ENCODE measurements at regions not wholly inside any gene's neighbourhood (a gene's known extent, or its start where the extent isn't known, plus 50 kb on each side); places are given as distances from the start of the nearest gene placed in this dataset.

DNA sequence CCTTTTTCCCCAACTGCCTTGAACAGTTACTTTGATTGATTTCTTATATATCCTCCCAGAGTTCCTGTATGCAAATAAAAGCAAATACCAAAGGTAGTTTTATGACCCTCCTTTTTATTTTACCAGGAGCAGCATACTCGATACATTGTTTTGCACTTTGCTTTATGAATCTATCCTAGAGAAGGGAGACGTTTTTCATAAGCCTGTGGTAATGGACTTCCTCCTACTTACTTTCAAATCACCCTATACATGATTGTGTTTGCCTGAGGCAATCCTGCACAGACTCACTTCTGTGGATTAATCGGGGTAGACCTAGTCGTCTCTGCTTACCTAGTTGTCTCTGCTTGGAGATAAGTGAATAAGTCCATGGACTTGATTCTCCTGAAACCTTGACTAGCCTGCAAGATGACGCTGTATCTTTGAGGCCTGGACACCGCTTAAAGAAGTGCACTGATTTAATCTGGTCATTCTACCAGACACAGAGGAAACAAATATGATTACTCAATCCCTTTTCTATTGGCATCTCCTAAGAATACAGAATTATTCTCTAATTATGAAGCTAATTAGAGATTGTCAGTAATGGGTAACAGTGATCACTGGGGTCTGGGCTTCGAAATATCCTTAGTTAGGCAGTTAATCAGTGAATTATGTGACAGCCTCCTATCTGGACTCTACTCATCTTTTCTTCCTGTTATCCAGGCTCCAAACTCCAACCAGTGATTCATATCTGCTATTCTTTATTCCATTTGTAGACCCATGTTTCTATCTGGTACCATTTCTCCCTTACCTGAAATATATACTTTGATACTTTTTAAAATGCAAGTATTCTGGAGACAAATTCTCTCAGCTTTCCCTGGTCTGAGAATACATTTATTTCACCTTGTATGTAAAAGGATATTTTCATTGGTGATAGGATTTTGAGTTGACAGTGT is 447.4 kb upstream of the TRIB2 start:
- DNase-seq, result no peak

DNA sequence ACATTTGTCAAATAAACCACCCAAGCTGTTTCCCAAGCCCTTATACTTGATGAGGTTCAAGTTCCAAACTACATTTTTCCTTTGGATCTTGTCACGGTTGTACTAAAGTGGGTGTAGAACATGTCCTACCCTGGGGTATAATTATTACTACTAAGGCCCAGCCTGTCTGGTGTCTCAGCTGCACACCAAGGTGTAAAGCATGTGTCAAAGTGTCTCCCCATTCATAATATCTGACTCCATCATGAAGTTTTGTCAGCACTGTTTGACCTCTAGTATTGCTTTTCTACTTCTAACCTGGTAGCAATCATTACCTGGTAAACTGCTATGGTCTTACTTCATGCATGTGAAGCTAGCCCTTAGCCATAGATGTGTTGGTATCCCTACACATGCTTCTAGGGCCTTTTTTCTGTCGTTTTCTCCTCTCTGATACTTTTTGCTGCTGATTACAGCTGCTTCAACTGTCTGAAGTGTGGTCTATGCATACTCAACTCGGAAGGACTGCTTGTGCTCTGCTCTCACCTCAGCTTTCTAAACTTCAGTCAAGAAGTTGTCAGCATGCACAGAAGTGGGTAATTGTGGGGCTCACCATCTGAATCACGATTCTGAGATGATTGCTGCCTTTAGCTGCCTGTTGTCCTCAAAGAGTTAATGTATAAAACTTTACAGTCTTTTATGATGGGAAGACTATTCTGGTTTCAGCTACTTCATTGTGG is 445.7 kb upstream of the TRIB2 start:
- no peak for DNase-seq

DNA sequence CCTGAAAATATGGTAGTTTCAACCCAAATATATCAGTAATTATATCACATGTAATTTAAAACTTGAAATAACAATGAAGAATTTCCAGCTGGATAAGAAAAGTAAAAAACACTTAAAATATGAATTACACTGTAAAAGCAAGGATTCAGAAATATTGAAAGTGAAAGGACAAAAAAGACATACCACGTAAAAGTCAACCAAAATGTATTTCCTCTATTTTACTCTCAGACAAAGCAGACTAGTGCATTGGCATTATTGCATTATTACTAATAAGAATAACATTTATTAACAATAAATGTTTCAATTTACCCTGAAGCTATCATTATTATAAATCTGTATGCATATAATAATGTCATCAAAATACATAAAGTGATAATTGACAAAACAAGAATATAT is 445.1 kb upstream of the TRIB2 start:
- DNase-seq, result no peak

DNA sequence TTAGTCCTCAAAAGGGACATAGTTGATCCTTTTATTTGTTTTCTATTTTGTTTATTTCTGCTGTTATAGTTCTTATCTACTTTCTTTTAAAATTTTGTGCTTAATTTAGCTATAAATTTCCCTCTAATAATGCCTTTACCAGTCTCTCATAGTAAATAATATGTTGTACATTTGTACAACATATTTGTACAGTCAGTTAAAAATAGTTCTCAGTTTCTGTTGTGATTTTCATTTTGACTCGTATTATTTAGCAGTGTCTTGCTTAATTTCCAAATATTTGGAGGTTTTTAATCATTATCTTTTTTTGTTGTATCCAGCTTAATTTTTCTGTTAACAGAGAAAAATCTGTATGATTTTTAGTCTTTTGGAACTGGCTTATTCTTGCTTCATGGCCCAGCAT is 443.6 kb upstream of the TRIB2 start:
- DNase-seq, result no peak

DNA sequence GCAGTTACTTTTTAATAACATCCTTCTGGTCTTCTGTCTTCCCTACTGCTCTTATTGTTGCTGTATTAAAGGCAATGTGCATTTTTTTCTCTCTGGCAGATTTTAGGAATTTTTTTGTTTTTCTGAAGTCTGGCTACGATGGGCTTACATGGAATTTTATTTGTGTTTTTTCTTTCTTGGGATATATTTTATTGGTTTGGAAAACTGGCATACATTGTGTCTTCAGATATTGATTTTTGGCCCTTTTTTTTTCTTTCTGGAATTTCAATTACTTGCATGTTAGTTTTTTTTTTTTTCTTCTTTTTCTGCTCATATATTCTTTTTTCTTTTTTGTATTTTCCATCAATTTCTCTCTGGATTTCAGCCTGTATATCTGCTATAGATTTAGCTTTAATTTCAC is 442.1 kb upstream of the TRIB2 start:
- no peak for DNase-seq

DNA sequence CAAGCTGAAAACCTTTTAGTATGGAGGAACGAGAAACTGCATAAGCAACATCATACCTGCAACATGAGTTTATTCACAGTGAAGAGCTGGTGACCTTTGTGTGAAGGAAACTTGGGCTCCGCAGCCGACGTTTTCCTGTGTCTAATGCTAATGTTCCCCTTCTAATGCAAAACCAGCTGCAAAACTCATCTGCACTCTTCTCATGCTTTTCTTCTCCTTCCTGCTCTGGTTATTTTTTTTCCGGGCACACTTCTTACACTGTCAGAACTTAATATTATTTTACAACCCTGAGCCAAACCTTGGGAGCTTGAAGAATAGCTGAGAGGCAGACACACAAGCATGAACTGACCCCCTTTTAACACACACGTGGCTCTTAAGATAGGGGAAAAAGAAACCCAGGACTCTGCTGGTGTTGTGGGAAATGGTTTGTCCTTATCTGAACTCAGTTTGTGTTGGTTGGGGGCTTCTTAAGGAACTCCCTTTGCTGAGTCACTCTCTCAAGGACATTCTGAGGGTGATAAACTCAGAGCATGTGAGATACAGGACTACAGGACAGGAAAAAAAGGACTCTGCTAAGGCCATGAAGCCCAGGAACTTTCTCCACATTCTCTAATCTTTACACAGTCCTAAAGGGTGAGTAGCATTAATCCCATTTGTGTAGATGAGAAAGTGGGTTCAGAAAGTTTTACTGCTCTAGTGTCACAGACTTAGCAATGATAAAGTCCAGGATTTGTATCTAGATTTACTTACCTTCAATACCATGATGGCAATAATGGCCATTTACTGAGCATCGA is 439.3 kb upstream of the TRIB2 start:
- DNase-seq, result no peak

DNA sequence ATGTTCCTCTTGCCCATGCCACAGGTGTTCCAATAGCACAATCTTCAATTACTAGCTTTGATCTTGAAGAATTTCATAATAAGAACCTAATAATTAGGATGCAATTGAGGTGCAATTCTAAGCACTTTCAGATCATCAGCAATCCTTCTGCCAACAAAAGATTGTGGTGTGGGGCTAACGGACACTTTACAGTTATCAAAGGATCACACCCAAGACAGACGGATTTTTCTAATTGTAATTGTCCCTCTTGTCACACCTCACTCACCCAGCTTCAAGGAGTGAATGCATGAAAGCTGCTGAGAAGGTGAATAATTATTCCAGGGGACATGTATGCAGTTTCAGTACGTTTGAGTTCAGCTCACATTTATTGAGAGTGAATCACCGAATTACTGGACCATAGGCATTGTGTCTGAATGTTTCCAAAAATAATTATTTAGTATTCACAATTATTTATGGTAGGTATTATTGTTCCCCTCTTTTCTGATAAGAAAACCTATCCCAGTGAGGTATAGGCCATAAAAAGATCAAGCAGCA is 438.5 kb upstream of the TRIB2 start:
- DNase-seq, result no peak

DNA sequence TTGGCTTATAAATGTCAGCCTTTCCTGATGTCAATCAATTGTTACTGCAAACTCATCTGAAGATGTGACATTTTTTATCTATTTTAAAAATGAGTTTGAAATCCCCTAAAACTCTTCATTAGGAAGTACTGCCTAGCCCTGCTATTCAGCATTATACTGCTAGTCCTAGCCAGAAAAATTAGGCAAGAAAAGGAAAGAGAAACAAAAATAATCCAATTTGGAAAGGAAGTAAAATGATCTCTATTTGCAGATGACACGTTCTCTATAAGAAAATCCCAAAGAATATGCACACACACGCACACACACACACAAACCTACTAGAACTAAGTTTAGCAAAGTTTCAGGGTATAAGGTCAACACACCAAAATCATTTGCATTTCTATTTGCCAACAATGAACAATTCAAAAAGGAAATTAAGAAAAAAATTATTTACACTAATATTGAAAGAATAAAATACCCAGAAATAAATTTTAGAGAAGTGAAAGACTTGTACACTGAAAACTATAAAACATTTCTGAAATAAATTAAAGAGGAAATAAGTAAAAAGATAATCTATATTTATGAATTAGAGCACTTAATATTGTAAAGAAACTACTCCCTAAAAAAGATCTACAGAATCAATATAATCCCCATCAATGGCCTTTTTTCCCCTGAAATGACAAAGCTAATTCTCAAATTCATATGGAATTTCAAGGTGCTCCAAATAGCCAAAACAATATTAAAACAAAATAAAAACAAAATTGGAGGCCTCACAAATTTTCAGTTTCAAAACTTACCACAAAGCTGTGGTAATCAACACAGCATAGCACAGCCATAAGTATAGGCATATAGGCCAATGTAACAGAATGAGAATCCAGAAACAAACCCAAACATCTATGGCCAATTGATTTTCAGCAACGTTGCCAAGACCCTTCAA is 433.7 kb upstream of the TRIB2 start:
- DNase-seq, result no peak

DNA sequence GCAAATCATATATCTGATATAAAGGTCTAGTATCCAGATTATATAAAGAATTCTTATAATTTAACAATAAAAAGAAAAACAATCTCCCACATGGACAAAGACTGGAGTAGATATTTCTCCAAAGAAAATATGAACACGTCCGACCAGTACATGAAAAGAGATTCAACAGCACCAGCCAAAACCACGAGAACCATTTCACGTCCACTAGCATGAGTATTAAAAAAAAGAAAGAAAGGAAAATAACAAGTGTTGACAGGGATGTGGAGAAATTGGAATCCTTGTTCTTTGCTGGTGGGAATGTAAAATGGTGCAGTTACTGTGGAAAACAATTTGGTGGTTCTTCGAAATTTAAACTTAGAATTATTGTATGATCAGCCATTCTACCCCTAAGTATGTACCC is 432.7 kb upstream of the TRIB2 start:
- no peak for DNase-seq

DNA sequence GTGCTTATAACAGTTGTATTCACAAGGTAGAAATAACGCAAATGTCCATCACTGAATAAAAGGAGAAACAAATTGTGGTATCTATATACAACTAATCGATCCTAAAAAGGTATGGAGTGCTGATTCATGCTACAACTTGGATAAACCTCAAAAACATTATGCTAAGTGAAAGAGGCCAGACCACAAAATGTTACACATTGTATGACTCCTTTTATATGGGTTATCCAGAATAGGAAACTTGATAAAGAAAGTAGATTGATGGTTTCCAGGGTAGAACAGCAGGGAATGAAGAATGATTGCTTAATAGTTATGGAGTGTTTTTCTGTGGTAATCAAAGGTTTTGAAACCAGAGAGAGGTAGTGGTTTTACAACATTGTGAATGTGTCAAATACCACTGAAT is 432.2 kb upstream of the TRIB2 start:
- no peak for DNase-seq

DNA sequence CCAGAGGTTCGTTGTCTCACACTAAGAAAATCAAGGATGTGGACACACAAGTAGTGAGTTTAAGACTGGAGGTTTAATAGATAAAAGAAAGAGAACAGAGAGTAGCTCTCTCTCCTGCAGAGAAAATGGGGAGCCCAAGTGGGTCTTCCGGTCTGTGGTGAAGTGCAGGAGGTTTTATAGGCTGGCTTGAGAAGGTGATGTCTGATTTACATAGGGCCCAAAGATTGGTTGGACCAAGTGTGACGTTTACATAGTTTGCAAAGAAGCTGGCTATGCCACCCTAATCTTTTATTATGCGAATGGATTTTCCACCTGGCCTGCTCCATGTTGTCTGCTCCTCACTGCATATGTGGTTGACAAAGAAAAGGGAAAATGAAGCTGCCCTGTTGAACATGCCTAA is 430.4 kb upstream of the TRIB2 start:
- DNase-seq, result no peak

DNA sequence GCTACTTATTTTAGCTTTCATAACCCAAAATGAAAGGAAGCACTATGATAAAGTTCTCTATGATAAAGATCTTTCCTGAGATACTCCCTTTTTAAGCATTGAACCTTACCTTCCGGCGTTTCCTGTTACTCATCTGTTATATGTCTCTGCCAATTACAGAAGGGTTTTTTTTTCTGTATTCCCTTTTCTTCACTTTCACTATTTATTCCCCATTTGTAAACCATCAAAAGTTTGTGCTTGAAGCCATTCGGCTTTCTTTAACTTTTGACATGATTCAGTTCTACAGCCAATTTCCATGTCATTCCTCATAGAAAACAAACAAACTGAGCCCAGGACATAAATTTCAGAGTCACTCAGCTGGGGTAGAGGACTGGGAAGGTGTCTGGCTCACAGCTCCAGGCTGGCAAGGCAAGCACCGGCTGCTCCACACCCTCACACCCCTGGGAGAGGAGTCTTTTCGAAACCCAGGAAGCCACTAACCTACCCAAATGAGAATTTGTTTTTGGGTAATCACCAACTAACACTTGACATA is 429.4 kb upstream of the TRIB2 start:
- no peak for DNase-seq

DNA sequence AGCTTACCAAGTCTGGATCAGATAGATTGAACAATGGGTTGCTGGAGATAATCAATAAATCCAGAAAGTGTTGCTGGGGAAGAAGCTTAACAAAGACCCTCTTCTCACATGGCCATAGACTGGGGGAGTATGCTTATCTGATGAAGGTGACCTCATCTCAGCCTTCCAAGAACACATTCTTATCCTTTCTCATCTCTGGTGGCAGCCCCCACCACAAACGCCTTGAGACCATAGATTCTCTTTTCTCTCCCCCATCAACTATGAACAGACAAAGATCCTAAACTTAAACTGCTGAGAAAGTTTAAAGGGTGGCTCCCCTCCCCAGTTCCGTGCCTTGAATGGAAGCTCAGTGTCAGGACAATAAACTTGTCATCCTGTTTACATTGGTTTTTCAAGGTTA is 428.7 kb upstream of the TRIB2 start:
- DNase-seq, result no peak

DNA sequence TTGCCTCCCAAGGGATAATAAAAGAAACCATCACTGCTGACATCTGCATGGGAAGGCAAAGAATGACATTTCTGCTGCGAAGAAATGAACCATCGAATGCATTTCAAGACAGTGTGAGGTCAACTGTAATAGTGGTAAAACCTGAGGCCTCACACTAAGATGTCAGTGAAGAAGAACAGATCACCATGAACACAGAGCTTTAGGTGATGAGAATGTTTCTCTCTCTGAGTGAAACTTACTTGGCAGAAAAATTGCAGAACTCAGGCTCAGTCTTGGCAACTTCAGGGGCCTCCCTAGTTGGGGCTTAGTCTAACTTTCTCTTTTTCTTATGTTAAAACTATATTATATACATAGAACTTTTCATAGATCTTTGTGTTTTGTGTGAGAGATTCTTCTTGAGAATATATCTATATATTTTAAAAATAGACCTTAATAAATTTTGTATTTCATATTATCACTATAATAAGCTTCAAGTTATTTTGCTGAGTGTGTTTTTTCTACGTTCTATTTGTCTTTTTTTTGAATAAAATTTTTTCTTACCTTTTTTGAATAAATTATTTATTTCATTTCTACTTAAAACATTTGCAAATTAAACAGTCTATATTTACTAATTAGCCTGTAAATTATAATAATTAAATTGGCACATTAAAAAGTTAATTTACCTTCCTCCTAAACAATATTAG is 427.5 kb upstream of the TRIB2 start:
- no peak for DNase-seq

DNA sequence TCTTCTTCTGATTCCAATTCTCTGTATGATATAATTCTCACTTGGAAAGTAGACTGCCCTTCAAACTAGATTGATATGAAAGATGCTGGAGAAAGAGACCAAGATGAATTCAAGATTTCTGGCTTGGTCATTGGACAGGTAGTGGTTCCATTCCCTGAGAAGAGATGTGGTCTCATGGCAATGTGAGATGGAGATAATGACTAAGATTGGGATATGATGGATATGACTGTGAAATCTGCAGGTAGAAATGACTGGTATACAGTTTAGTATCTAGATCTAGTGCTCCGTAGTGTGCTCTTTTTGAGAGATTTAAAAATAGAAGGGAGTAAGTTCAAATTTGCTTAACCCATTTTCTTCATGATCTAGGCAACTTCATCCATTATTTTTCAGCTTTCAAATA is 425.4 kb upstream of the TRIB2 start:
- no peak for DNase-seq

DNA sequence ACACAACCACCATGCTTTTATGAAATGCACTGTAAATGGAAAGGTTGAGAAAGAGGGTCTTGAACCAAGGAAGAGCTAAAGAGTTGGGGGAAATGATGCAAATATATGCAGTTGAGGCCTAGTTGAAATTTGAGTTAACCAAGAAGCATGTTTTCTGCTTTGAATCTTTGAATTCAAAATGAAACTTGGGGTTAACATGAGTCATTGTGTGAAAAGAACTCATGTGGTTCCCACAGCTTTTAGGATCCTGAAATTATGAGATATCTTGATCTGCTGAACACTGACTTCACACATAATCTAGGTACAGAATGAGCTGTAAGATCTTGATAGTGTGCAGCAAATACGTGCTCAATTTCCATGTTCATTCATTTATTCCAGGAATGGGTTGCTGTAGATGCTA is 422.9 kb upstream of the TRIB2 start:
- DNase-seq, result no peak

DNA sequence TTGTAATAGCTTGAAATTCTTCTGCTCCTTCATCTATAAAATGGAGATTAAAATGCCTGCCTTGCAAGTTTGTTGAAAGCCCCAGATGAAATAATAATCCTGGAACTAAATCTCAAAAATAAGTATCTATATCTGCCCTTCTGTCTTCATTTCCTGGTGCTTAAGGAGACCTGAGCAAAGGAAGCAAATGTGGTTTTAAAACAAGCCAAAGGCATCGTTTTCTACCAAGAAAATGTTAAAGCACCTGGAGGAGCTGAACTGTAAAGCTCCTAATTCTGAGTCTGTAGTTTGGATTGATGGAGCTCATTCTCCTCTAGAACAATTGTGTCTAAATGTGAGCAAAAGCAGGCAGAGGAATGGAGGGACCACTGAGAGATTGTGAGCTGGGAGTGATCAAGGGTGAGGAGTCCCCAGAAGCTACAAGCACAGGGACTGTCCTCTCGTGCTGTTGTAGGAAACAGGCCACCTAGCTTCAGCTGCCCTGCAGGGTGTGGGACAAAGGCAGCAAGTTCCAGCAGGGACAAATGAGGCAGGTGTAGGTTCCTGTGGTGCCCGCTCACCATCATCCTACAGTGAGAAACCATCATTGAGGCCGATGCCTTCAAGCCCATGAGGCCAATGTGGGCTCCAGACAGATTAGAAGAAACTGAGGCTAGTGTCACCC is 420.7 kb upstream of the TRIB2 start:
- no peak for DNase-seq

DNA sequence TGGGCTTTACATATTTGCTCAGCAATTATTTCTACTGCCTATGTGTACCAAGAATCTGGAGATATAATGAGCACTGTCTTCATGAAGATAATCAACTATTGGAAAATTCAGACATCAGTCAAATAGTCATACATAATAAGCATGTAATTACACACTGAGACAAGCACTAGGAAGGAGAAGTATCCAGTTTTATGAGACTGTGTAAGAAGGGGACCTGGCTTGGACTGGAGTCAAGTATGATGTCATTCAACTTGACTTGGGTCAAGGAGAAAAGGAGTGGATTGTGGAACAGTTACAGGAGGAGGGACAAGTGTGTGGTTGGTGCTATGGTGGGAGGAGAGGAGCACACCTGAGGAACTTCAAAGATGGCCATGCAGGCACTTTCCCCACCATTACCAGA is 419.8 kb upstream of the TRIB2 start:
- no peak for DNase-seq

DNA sequence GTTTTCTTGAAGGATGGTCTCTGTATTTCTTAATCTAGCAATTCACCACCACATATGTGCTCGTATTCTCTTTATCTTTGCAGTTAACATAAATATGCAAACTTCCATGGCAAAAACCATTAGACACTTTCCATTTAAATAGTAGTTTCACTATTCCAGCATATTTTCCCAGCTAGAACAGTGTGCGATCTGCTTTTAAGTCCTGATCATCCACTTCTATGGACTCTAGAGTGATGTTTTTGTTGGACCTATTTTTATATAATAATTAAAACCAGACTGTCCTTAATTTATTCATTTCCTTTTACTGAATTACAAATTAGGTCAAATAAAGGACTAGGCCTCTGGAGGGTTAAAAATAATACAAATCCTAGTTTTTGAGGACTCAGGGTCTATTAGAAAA is 418.4 kb upstream of the TRIB2 start:
- no peak for DNase-seq

DNA sequence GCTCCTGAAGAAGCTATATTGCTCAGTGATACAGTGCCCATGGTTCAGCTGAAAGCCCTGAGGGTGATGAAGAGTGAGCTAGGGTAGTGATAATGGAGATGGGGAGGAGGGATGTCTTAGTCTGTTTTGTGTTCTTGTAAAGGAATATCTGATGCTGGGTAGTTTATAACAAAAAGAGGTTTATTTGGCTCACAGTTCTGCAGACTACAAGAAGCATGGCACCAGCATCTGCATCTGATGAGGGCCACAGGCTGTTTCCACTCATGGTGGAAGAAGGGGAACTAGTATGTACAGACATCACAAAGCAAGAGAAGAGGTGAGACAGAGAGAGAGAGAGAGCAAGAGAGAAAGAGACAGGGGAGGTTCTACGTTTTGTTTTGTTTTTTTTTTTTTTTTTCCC is 417.3 kb upstream of the TRIB2 start:
- DNase-seq, result no peak
